RKO (cell line): ENCODE measurements at regions not wholly inside any gene's neighbourhood (a gene's known extent, or its start where the extent isn't known, plus 50 kb on each side); places are given as distances from the start of the nearest gene placed in this dataset.
"Not testable (repeated sequence)": the region's sequence is repeated elsewhere in the genome, so short reads cannot be mapped to it uniquely, and the experiment has no call there.

Experiments used
- DNase-seq: peaks from one replicate; pipeline ENCODE4 v3.0.0-alpha.2; 2016; ENCODE audit warnings: low spot score

- not testable (repeated sequence) for DNase-seq
These were observed 84.4 kb upstream of the ANTXRL start for GRCh38 chr10:46202405-46202804.

GRCh38 chr10:46204482-46205102 lies 82.2 kb upstream of the ANTXRL start:
- not testable (repeated sequence) for DNase-seq

DNA sequence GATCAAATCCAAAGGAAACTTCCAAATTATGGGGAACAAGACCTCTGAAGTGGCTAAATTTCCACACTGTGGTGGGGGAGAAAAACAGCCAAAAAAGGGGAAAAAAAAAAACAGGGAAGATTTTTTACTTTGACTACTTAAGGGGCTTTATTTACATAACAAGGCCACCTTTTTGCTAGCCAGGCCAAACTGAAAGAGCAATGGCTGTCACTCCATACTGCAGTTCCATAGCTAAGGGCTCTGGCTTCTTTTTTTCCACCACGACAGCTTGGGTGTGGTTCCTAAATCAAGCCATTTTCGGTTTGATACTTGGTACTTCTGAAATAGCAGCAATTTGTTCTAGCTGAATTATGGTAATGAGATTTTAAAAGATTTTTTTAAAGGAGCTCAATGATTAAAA lies 76.4 kb upstream of the ANTXRL start:
- DNase-seq, result not testable (repeated sequence)

DNA sequence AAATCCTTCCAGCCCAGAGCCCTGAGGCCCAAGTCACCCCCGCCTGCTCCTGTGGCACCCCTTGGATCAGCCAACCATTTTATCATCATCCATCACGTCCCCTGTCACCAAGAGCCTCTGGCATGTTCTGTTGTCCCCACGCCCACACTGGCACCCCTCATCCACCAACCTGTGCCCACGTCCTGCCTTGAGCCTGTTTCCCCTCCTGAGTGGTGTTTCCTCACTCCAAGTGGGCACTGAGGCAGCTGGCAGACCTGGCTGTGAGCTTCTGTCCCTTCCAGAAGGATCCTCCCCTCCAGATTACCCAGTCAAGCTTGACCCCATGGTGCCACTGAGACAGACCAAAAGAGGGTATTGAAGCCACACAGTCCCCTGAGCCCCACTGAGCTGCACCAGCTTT lies 71.4 kb upstream of the ANTXRL start:
- no peak for DNase-seq

- DNase-seq, result no peak
These were observed 70.7 kb upstream of the ANTXRL start for GRCh38 chr10:46216003-46216634.

DNA sequence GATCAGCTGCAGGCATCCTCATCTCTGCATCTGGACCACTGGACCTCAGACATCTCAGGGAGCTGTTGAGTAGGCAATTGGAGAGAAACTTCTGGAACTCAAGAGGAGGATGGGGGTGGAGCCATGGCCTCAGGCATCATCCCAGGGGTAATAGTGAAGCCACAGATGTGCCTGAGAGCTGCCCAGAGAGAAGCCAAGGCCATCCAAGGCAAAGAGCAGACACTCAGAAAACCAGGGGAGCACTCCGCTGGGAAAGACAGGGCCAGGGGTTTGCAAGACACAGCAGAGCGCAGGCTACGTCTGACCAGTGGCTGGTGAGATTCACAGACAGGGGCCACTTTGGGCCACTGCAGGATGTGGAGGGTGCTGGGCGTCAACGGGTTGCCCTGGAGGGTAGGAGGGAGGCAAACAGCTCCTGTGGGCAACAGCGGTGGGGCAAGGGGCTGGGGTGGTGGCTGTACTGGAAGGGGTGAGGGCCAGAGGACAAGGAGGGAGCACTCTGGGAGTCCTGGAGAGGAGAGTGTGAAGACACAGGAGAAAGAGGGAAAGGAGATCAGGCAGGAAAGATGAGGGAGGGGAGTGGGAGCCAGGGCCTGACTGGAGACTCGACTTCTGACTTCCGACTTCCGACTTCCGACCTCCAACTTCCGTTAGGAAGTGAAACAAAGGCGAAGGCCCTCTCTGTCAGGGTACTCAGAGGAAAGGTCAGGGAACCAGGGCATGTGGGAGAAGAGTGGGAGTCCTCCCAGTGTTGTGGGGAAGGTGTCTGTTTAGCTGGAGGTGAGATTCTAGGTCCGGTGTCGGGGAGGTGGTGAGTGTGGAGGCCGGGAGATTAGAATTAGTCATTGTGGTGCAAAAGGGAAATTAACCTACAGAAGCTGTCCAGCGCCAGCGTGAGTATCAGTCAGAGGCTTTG lies 69.7 kb upstream of the ANTXRL start:
- no peak for DNase-seq

DNA sequence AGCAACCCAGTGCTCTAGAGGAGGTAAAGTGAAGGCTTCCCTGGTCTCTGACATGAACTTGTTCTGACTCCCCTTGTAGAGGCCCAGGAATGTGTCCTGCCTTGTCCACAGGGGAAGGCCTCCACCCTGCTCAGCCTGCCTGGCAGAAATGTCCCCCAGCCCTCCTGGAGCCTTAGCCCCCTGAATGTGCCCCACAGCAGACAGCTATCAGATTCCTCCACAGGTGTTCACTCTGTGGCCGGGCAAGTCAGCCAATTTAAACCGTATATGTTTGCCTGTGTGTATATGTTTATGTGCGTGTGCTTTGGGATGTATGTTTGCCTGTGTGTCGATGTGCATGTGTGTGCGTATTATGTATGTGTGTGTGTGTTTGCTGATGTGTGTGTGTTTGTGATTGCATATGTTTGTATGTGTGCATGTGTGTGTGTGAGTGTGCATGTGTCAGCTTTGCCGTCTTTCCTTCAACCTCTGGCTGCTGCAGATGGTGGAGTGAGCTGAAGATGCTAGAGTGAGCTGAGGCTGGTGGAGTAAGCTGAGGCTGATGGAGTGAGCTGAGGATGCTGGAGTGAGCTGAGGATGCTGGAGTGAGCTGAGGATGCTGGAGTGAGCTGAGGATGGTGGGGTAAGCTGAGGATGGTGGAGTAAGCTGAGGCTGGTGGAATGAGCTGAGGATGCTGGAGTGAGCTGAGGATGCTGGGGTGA lies 68.9 kb upstream of the ANTXRL start:
- no peak for DNase-seq

DNA sequence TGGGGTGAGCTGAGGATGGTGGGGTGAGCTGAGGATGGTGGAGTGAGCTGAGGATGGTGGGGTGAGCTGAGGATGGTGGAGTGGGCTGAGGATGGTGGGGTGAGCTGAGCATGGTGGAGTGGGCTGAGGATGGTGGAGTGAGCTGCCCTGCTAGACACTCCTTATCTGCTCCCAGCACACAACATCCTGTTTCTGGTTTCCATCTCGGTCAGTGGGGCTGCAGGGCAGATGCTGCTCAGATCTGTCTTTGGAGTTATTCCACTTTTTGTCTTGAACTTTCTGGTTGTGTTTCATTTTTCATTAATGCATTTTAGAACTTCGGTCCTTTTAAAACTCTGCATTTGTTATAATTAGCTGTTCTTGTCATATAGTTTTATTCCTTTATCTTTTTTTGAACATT lies 67.9 kb upstream of the ANTXRL start:
- no peak for DNase-seq

DNA sequence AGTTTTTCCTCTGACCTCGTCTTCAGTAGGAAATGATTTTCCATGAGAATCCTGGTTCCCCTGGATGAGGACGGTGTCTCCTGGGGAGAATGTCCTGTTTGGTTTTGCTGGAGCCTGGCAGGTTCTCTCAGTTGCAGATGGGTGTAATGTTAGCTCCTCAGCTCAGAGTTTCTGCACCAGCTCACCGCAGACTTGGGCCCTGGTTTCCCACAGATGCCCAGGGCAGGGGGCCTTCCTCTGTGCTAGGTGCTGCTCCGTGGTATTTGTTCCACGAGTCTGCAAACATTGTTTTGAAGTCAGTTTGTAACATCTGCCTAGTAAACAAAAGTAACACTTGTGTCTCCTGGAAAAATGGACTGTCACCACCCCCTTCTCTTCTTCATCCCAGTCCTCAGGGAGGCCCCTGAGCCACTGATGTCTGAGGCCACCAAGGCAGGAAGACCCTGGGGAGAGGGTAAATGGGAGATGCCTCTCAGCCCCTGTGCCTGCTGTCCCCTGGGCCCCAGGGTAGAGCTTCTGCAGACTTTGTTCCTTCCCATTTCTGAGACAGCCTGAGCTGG lies 67.3 kb upstream of the ANTXRL start:
- not testable (repeated sequence) for DNase-seq

DNA sequence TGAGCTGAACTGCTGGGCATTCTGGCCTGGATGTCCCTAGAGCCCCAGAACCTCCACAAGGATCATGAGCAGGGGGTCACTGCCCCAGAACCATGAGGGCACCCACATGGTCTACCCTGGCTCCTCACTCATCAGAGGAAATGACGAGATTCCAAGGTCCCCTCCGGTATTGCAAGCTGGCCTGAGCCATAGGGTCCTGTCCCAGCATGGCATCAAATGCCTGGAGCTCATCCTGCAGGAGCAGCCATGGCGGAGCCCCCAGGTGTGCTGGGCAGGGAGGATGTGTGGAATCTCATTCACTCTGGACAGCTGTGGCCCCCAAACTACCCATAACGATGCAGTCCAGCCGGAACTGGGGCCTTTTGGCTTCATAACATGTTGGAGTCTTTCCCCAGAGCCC lies 66.6 kb upstream of the ANTXRL start:
- DNase-seq, result no peak

- DNase-seq, result no peak
These were observed 65.8 kb upstream of the ANTXRL start for GRCh38 chr10:46220872-46221538.

DNA sequence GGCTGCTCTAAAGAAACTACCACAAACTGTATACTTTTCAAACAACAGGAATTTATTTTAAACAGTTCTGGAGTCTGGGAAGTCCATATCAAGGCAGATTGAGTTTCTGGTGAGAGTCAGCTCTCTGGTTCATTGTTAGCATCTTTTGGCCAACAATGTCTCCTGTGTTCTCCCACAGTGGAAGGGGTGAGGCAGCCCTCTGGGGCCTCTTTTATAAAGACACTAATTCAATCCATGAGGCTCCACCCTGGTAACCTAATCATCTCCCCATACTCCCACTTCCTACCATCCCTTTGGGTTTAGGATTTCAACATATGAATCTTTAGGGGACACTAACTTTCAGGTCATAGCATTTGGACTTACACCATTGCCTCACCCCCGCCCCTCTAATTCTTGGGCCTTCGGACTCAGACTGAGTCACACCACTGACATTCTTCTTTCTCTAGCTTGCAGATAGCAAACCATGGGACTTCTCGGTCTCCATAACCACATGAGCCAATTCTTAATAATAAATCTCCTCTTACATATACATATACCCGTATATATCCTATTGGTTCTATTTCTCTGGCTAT lies 64.3 kb upstream of the ANTXRL start:
- DNase-seq, result no peak

DNA sequence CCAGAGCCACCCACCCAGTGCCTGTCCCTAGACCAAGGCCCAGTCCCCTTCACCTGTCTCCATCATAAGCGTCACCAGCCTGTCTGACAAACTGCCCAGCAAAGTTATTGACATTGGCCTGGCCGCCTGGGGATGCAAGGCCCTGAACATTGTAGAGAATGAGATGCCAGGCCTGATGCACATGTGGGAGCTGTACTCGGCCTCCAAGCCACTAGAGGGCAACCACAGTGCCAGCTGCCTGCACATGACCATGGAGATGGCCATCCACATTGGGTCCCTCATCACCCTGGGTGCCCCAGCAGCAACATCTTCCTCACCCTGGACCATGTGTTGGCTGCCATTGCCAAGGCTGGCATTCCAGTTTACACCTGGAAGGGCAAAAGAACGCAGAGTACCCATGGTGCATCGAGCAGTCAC lies 63.7 kb upstream of the ANTXRL start:
- DNase-seq, result peak; percentile 34

- DNase-seq, result no peak
These were observed 63.0 kb upstream of the ANTXRL start for GRCh38 chr10:46223626-46224413.

DNA sequence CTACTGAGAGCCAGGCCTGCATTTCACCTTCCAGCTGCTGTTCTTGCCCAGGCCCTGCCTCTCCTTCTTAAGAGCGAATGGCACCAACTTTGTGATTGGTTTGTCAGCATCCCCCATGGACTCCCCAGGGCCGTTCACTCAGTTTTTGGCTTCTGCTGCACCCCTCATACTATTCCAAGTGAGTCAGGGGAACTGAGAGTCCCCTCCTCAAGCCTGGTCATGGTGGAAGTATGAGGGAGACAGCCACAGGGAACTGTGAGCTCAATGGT lies 62.4 kb upstream of the ANTXRL start:
- DNase-seq, result no peak

DNA sequence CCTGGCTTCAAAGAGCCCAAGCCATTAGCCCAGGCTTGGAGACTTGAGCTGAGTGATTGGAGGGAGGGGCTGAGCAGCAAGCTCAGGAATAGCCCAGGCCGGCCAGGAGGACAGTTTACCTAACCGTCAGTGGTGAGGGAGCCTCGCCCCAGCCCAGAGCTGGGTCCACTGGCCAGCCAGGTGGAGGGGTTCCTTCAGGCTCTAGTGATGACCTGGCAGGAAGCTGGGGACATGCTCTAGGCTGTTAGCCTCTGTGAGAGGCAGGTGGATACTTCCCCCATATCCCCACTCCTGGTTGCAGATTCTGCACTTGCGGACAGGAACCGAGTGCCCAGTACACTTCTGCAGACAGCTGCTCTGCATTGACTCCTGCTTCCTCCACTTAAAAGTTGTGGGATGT lies 61.2 kb upstream of the ANTXRL start:
- DNase-seq, result no peak

DNA sequence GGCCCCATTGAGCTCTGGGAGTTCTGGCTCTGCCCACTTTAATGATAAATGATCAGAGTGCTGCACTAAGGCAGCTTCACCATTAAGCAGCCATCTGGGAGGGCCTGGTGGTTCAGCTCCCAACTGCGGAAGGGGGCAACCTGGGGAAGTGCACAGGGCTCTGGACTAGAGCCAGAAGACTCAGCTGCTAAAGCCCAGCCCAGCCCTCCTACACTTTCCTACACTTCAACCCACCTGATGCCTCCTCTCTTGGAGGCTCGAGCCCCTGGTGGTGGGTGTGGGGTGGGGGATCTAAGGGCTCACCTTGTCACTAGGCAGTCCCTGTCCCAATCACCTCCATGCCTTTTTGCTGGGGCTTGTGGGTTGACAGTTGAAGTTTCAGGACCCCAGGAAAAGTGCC lies 60.6 kb upstream of the ANTXRL start:
- no peak for DNase-seq

DNA sequence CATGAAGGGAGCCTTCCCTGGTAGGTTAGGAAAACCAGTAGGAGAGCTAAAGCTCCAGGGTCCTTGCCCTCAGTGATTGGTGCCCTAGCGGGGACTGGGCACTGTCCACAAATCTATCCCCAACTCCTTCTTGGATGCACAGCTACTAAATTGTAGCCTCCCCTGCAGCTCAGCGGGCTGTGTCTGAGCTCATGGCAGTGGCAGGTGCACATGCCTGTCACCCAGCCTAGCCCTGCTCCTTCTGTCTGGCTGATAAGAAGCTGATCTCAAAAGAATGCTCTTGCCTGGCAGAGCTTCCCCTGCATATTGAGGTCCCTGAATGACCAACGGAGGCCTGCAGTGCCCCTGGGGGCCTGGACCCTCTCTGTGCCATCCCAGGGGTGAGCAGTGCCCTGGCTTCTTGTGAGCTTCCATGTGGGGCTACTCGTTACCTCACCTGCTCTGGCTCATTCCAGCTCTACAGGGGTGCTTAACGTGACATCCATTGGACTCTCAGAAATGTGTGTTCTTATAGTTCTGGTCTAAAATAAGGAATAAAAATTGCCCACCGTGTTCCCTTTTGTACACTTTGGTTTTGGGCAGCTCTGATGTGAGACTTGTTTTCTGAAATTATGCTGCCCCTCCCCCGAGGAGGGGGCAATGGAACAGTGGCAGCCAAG lies 59.8 kb upstream of the ANTXRL start:
- DNase-seq, result no peak

- no peak for DNase-seq
These were observed 59.2 kb upstream of the ANTXRL start for GRCh38 chr10:46227571-46227935.

DNA sequence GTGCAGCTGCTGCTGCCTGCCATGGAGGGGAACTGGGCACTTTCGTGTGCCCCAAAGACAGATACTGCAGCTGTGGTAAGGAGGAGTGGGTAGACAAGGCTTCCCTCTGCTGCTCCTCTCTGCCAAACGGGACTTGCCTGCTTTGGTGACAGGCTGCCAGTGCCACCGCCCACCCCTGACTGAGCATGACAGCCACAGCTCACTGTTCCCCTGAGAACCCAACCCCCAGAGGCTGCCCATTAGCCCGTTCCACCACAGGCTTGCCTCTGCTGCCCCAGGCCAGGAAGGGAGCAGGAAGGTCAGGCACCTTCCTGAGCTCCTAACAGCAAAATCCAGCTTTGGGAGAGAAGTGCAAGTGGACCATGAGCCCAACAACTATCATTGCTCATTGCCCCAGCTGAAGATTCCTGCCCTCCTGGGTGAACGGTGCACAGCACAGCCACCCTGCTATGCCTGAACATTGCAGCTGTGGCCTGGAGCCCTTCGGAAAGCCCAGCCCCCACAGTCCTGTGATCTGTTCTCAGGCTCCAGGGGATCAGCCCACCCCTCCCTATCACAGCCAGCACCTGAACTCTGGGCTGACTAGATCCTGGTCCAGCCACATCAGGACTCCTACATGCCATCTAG lies 58.7 kb upstream of the ANTXRL start:
- no peak for DNase-seq
